NCI-H128 (cell line): ENCODE measurements at regions not wholly inside any gene's neighbourhood (a gene's known extent, or its start where the extent isn't known, plus 50 kb on each side); places are given as distances from the start of the nearest gene placed in this dataset.

Experiments used
- DNase-seq: peaks from one replicate; lab custom pipeline; 2025; ENCODE audit not compliant: unreplicated experiment; lab: John Stamatoyannopoulos, UW

DNA sequence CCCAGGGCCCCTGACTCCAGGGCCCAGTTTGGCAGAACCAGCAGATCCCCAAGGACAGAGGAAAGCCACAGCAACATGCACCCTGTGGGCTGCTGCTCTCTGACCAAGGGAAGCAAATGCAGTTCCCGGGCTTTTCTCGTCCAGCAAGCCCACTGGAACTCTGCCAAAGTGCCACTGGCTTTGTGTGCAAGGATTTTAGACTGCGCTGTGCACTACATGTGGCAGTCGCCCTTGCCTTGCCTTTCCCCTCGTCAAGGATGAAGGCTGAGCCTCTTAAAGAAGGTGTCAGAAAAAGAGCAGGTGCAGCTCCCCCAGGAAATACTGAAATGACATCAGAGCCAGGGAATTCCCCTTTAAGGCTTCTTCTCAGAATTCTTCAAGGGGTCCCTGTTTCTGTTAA lies 199.2 kb downstream of the TFCP2L1 start:
- no peak for DNase-seq

DNA sequence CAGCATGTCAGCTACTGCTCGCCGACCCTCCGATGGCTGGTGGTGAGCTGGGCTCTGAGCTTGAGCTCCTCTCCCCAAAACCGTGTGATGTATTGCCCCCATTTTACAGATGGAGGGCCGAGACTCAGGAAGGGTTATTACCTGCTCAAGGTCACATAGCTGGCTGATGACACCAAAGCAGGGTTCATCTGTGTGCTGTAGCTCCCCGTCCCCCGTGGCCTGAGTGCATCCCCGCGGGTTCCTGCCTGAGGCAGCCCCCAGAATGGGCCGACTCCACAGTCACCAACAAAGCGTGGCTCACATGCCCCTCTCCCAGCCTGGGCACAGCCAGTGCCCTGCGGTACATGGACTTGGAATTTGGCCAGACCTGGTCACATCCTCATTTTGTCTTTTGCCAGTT lies 198.6 kb downstream of the TFCP2L1 start:
- no peak for DNase-seq

DNA sequence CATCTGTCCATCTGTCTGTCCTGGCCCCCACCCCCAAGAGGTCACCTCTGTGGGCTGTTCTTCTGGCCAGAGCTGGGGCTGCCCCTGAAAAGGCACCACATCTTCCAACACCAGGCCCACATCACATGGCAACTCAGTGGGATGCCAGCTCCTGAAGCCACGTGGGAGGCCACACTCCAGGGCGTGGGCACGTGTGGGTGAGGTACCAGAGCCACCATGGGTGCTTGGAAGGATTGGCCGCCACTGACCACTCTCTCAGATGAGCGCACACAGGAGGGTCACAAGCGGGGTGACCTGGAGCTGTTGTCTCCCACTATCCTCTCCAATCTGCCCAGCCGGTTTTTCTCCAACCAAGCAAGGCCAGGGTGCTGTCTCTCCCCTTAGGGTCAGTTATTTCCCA lies 197.9 kb downstream of the TFCP2L1 start:
- no peak for DNase-seq

DNA sequence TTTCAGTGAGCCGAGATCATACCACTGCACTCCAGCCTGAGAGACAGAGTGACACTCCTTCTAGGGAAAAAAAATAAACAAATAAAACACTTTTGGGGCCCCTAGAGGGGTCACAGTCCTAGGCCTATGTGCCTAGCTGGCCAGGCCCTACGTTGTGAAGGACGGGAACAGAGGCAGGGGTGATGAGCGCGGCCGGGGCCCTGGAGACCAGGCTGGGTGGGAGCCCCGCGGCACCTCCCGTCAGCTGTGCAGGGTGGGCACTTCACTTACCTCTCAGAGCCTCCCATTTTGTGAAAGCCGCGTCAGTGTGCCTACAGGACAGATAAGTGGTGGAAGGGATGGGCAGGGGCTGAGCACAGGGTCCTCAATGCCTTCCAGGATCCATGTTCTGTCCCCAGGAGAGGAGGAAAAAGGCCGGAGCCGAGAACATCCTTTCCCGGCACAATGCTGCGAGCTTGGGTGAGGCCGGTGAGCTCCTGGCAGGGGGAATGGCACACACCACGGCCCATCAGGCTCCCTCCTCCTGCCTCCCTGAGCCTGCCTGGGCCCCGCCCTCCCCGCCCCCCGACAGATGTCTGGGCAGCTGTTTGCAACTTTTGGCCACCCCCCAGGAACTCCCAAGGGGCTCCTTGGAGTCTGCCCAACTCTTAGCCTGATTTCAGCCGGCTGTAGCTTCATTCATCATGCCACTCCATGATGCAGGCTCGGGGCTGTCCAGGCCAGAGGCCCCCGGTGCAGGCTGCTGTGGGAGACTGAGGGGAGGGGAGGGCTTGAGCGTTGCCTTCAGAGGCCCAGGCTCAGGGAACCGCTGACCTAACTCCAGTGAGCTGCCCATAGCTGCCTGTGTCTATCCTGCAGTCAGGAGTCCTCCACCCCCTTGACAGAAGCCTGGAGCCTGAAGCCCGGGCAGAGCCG lies 196.5 kb downstream of the TFCP2L1 start:
- no peak for DNase-seq

GRCh38 chr2:121089166-121089510 lies 195.9 kb downstream of the TFCP2L1 start:
- DNase-seq, result no peak

DNA sequence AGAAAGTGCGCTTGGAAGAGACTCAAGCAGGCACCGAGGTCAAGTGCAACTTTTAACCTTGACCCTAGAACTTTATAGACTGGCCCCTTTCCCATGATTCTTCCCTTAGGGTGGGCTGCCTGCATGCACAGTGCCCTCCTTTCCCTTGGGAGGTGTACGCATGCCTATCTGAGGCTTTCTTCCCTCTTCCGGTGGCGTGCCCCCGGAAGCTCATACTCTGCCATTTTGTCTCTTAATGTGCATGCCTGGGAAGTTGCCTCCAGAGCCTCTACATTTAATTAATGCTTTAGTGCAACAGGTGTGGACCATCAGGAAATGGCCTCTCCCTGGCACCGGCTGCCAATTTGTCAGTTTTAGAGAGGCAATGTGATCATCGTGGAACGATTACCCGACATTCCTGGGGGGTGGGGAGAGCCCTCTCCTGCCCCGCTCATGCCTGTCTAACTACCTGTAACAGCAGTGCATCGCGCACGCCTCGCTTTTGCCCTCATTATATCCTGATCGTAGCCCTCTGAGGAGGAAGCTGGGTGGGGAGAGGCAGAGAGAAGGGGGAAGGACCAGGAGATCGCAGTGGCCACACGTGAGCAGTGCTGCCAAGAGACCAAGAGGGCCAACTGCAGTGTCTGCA lies 194.8 kb downstream of the TFCP2L1 start:
- DNase-seq, result no peak

- DNase-seq, result no peak
These were observed 192.9 kb downstream of the TFCP2L1 start for GRCh38 chr2:121092095-121092494.

DNA sequence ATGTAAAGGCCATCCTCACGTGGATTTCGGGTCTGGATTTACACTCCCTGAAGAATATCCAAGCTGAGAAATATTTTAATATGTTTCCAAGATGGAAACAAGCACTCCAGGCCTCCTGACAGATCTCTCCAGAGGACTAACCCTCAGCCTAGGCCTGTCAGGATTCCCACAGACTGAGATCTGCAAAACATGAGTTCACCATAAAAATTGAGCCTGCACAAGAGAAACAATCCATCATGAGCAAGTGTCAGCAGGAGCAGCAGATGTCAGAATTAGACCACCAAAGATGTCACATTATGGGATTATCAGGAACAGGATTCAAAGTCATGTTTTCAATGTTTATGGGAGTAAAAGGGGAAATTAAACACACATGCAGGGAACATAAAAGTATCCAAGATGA lies 191.3 kb downstream of the TFCP2L1 start:
- no peak for DNase-seq

DNA sequence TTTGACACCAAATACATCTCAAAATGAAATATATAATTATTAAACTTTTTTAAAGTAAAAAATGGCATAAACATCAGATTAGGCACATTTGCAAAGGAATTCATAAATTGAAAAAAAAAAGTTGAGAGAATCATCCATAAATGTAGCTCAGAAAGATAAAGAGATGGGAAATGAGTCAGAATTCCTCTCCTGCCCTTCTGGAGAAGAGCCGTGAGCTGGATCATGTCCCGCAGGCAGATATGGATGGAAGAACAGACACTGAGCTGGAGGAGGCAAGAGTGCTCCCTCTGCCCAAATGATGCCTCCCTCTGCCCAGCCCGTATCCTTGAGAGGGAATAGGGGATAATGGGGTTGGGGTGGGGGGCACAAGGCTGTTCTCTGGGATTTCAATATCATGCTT lies 190.9 kb downstream of the TFCP2L1 start:
- DNase-seq, result no peak

GRCh38 chr2:121094845-121095244 lies 190.2 kb downstream of the TFCP2L1 start:
- no peak for DNase-seq

DNA sequence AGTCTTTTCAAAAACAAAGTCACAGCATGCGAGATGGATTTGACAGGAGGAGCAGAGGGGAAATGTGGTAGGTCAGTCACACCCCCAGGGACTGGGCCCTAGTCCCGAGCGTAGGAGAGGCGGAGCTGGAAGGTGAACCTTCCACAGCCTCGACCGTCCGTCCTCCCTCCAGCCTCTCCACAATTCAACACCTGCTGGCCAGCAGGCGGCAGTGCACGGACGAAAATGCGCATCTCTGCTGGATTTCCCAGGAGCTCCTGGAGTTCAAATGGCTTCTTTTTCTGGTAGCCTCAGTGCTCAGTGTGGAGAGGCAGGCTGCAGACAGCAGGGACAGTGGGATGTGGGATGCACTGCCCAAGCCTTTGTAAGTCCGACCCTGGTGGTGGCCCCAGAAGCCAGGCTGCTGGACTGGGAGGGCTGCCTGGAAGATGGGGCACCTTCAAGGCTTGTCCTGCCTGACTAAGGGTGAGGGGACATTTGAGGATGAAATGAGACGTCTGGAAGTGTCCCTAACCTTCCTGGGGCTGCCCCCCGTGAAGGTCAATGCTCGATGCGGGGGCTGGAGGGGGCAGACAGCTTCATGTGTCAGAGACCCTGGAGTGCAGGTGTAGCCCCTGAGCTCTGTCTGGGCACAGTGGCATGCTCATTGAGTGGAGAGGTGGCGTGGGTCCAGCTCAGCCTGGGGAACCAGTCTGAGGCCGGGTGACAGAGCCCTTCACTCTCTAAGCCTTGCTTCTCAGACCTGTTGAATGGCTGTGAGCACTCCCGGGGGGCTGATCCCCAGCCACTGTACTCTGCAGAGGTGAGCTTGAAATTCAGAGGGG lies 189.5 kb downstream of the TFCP2L1 start:
- DNase-seq, result no peak

GRCh38 chr2:121096611-121097010 lies 188.4 kb downstream of the TFCP2L1 start:
- DNase-seq, result no peak

DNA sequence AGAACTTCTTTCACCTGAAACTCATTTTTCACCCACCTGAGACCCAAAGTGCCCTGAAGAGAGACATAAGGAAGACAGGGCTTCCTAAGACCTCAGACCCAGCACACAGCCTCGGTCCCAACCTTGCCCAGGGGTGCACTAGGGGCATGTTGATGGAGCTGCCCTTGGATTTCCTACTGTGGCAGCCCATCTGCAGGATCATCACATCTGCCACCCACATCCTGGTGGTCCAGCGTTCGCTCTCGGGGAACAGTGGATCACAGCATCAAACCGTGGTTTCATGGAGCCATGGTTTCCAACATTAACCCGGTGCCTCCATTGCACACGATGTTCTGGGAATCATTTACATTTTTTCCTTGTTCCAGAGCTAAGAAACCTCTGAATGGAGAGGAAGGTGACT lies 186.4 kb downstream of the TFCP2L1 start:
- no peak for DNase-seq

DNA sequence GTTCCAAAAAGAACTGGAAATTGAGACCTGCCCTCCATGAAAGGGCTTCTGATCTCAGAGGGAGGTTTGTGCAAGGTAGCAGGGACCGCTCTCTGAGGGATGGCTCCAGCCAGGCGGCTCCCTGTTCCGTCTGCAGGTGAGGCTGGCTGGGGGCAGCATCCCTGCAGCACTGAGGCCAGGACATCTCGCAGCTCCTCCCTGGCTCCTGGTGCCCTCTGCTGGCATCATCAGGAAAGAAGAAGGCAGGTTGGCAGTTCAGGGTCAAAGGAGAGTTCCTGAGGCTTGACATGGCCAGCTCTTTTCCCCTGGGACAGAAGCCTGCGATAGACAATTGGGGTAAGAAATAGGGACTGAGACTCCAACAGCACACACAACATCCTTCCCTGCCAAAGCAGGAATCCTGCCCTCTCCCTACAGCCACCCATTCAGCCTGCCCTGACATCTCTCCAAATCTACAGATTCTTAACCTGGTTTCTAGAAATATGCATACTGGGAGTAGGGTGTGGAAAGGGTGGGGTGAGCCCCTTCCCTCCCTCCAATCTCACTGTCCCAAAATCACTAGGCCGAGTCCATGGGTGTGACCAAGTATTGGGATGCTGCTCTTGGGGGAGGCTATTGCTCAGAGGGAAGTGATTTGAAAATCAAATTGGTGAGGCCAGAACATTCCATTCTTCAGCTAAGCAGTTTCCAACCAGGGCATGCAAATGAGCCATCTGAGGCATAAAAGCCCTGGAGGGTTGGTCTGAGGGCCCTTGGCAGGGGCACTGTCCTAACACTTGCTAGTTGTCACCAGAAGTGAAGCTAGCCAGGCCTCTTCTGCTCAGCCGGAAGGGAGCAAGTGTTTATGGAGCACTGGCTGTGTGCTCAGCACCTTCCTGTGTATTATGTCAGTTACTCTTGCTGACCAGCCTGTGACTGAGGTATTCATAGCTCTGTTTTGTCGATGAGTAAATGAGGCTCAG lies 185.4 kb downstream of the TFCP2L1 start:
- DNase-seq, result no peak

DNA sequence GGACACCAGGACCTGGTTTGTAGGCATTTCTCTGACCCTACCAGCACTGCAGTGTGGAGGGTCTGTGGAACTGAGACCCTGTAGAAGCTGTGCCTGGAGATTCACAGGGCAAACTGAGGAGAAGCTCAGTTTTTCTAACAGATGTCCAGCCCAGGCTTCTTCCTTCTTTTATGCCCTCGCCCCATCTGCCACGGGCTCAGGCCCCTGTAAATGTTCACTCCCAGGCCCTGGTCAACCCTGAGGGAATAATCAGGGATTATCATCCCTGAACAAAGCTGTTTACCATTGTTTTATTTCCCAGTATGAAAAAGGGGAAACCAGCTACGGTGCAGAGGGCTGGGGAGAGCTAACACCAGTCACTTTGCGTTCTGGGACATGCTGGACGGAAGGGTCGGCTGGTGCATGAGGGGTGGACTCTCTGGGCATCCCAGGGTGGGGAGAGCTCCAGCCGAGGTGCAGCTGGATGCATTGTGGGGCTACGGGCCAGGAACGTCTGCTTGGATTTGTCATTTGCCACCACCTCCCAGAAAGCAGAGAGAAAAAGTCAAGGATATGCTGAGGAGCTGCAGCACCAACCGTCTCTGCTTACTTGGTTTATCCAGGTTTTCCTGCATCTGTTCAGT lies 183.8 kb downstream of the TFCP2L1 start:
- DNase-seq, result no peak

DNA sequence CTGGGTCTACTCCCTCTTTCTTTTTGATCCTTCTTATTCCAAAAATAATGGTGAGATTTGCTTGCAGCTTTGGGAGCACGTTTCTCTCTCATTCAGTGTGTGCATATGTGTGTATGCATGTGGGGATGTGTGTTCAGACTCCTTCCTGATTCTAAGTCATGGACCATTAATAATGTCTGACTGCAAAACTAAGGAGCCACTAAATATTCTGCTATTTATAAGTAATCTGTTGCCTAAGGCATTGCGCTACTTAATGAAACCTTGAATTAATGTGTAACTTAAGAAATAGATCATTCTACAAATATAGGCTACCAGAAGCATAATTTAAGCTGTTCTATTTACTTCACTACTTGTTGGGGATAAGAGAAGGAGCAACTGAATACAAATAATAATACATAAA lies 182.1 kb downstream of the TFCP2L1 start:
- no peak for DNase-seq

- DNase-seq, result no peak
These were observed 181.0 kb downstream of the TFCP2L1 start for GRCh38 chr2:121103960-121104359.

GRCh38 chr2:121104721-121105141 lies 180.3 kb downstream of the TFCP2L1 start:
- no peak for DNase-seq

DNA sequence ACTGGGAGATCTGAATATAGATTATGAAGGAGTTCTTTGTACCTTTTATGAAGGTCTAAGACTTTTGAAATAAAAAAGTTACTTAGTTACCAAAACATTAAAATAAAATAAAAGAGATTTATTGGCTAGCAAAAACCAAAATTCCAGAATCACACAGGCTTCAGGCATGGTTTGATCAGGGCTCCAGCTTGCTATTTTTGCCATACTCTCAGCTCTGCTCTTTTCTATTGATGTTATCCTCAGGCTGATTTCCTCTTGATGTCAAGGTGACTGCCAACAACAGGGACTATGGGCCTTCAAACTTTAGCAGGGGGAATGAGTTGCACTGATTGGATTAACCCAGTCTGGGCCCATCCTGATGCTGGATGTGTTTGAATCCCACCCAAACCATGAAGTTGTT lies 174.1 kb downstream of the TFCP2L1 start:
- DNase-seq, result no peak

GRCh38 chr2:121118951-121119350 lies 166.1 kb downstream of the TFCP2L1 start:
- DNase-seq, result no peak
